ENCODE measurements at regions not wholly inside any gene's neighbourhood (a gene's known extent, or its start where the extent isn't known, plus 50 kb on each side); places are given as distances from the start of the nearest gene placed in this dataset.

- no peak for TF ChIP-seq EZH2 (IDR thresholded peaks at IDR 0.05)
- no peak for TF ChIP-seq POLR2AphosphoS5 (IDR thresholded peaks at IDR 0.05; ENCODE audit: borderline replicate concordance, low read depth, low read length)
- TF ChIP-seq FOXP2 (optimal IDR thresholded peaks at IDR 0.05; ENCODE audit: control extremely low read depth, extremely low read length, insufficient read depth): no peak
Measured at GRCh38 chr10:29039677-29040189, 249.1 kb upstream of the LYZL1 start.
